ENCODE measurements at regions not wholly inside any gene's neighbourhood (a gene's known extent, or its start where the extent isn't known, plus 50 kb on each side); places are given as distances from the start of the nearest gene placed in this dataset.

DNA sequence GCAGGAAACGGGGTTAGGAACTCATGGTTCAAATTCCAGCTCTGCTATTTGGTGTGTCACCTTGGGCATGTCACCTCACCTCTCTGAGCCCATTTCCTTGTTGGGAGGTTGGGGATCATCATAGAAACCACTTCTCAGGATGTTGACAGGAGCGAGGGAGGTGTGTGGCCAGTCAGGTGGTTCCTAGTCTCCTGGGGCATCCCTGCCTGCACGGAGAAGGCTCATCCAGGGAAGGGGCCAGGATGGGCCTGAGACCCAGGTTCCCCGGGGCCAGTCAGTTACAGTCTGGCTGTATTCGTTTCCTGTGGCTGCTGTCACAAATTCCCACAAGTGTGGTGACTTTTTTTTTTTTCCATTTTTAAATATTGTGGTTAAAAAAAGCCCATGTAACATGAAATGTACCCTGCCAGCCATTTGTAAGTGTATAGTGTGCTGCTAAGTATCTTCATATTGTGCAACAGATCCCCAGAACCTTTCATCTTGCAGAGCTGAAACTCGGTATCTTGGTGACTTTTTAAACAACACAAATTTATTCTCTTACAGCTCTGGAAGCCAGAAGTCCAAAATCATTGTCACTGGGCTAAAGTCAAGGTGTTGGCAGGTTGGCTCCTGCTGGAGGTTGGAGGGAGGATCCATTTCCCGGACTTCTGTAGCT, 78.7 kb upstream of the UNC5A start:
- Mint-ChIP-seq H3K27ac (no peak overlapping the region), H3K9me3 (no peaks in the 10 kb centered on the region), H3K27me3 (ENCODE audit: low read depth in 2 of 2) (peaks cover 19 to 26% of the 10 kb centered on the region in 2 donors), H3K36me3 (no peaks in the 10 kb centered on the region), H3K4me1 (peaks cover 36 to 58% of the 10 kb centered on the region in 2 donors), H3K4me3 (no peak overlapping the region)
- H3K4me1 ChIP-seq (ENCODE audit: control insufficient read depth, insufficient read depth, low read length), result peaks cover 35% of the 10 kb centered on the region
- TF ChIP-seq, protein P1, sequence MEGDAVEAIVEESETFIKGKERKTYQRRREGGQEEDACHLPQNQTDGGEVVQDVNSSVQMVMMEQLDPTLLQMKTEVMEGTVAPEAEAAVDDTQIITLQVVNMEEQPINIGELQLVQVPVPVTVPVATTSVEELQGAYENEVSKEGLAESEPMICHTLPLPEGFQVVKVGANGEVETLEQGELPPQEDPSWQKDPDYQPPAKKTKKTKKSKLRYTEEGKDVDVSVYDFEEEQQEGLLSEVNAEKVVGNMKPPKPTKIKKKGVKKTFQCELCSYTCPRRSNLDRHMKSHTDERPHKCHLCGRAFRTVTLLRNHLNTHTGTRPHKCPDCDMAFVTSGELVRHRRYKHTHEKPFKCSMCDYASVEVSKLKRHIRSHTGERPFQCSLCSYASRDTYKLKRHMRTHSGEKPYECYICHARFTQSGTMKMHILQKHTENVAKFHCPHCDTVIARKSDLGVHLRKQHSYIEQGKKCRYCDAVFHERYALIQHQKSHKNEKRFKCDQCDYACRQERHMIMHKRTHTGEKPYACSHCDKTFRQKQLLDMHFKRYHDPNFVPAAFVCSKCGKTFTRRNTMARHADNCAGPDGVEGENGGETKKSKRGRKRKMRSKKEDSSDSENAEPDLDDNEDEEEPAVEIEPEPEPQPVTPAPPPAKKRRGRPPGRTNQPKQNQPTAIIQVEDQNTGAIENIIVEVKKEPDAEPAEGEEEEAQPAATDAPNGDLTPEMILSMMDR (IDR thresholded peaks at IDR 0.05), result no peak
- intact Hi-C loops (cut with micrococcal nuclease), result no loop called here
- H3K9me3 ChIP-seq (ENCODE audit: control insufficient read depth, insufficient read depth, low read length), result peaks cover 4% of the 10 kb centered on the region
- DNase-seq, result no peak
- no peak overlapping the region for H3K27ac ChIP-seq (ENCODE audit: low read length)
- WGBS (ENCODE audit: insufficient coverage), result 40% methylated on average over 6 of the region's 7 CpGs
- H3K27me3 ChIP-seq (ENCODE audit: control insufficient read depth, insufficient read depth, low read length), result no peaks in the 10 kb centered on the region
- no peak for ATAC-seq
- no peaks in the 10 kb centered on the region for H3K36me3 ChIP-seq (ENCODE audit: control insufficient read depth, insufficient read depth, low read length)
- no peak overlapping the region for H3K4me3 ChIP-seq (ENCODE audit: low read length)

DNA sequence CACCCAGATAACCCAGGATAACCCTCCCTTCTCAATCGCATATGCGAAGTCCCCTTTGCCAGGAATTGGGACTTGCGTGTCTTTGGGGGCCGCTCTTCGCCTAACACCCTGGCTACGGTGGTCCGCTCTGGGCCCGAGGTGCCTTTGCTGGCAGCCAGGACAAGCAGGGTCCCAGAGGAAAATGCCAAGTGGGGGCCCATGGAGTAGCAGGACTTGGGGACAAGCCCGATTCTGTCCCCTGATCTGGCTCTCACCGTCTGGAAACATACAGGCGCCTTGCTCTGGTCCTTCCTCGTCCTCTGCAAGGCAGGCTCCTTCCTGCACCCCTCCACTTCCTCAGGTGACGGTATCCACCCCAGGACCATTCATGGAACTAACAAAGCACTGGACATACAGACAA, 78.1 kb upstream of the UNC5A start:
- peaks cover 4% of the 10 kb centered on the region for H3K9me3 ChIP-seq (ENCODE audit: control insufficient read depth, insufficient read depth, low read length)
- H3K4me1 Mint-ChIP-seq, result peaks cover 30 to 51% of the 10 kb centered on the region in 2 donors
- TF ChIP-seq, protein P1 (IDR thresholded peaks at IDR 0.05), result no peak
- H3K27ac ChIP-seq (ENCODE audit: low read length), result no peak overlapping the region
- H3K4me1 ChIP-seq (ENCODE audit: control insufficient read depth, insufficient read depth, low read length), result peaks cover 28% of the 10 kb centered on the region
- intact Hi-C loops (cut with micrococcal nuclease), result no loop called here
- H3K27me3 ChIP-seq (ENCODE audit: control insufficient read depth, insufficient read depth, low read length), result no peaks in the 10 kb centered on the region
- H3K36me3 ChIP-seq (ENCODE audit: control insufficient read depth, insufficient read depth, low read length), result no peaks in the 10 kb centered on the region
- H3K4me3 ChIP-seq (ENCODE audit: low read length), result no peak overlapping the region
- 89% methylated on average over 13 of the region's 13 CpGs for WGBS (ENCODE audit: insufficient coverage)
- H3K36me3 Mint-ChIP-seq, result no peaks in the 10 kb centered on the region
- DNase-seq (no peak), ATAC-seq (no peak)
- H3K27me3 Mint-ChIP-seq (ENCODE audit: low read depth in 2 of 2), result peaks cover 21 to 26% of the 10 kb centered on the region in 2 donors
- no peaks in the 10 kb centered on the region for H3K9me3 Mint-ChIP-seq
- no peak overlapping the region for H3K27ac Mint-ChIP-seq
- no peak overlapping the region for H3K4me3 Mint-ChIP-seq

DNA sequence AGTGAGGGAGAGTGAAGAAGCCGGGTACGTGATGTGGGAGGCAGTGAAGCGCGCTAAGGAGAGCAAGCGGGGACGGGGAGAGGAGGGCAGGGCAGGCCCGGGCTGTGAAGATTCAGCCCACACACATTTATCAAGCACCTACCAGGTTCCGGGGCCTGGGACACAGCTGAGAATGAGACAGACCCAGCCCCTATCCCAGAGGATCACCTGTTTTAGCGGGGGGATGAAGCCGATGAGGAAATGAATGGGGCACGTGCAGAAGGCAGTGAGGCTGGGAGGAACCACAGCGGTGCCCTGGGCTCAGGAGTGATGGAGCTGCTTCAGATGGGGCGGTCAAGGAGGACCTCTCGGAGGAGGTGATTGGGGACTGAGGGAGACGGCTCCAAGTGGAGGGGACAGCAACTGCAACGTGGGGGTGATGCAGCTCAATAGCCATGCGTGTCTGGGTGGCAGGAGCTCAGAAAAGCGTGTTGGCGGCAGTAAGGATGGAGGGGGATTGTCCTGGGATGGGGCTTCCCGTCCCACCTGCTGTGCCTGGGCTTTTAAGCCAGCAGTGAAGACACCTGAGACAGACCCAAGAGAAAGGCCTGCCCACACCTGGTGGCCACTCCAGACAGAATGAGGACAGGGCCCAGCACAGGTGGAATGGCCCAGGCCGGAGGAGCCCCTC, 77.5 kb upstream of the UNC5A start:
- Mint-ChIP-seq H3K4me1 (peaks cover 30 to 47% of the 10 kb centered on the region in 2 donors), H3K4me3 (no peak overlapping the region), H3K27me3 (ENCODE audit: low read depth in 2 of 2) (peaks cover 21 to 26% of the 10 kb centered on the region in 2 donors), H3K36me3 (no peaks in the 10 kb centered on the region), H3K27ac (no peak overlapping the region), H3K9me3 (no peaks in the 10 kb centered on the region)
- Histone ChIP-seq H3K4me1 (ENCODE audit: control insufficient read depth, insufficient read depth, low read length) (peaks cover 23% of the 10 kb centered on the region), H3K4me3 (ENCODE audit: low read length) (no peak overlapping the region), H3K36me3 (ENCODE audit: control insufficient read depth, insufficient read depth, low read length) (no peaks in the 10 kb centered on the region), H3K9me3 (ENCODE audit: control insufficient read depth, insufficient read depth, low read length) (peaks cover 4% of the 10 kb centered on the region), H3K27ac (ENCODE audit: low read length) (no peak overlapping the region), H3K27me3 (ENCODE audit: control insufficient read depth, insufficient read depth, low read length) (no peaks in the 10 kb centered on the region)
- intact Hi-C loops (cut with micrococcal nuclease), result no loop called here
- DNase-seq (no peak), ATAC-seq (no peak)
- TF ChIP-seq, protein P1 (IDR thresholded peaks at IDR 0.05), result no peak
- WGBS (ENCODE audit: insufficient coverage), result 85% methylated on average over 21 of the region's 21 CpGs

Data from natural killer cell (primary cell).